ENCODE measurements at regions not wholly inside any gene's neighbourhood (a gene's known extent, or its start where the extent isn't known, plus 50 kb on each side); places are given as distances from the start of the nearest gene placed in this dataset.

- Mint-ChIP-seq H3K27ac (no peak overlapping the region), H3K27me3 (no peaks in the 10 kb centered on the region), H3K9me3 (no peaks in the 10 kb centered on the region), H3K4me1 (no peaks in the 10 kb centered on the region), H3K4me3 (no peak overlapping the region), H3K36me3 (ENCODE audit: low read depth) (no peaks in the 10 kb centered on the region)
- CTCF ChIA-PET, result interaction anchor here (0.7 kb wide), 1 partner anchor 218 kb away, joined by 3 read pairs; no protein-coding TSS in a partner anchor
- no peak for DNase-seq
- POLR2A ChIA-PET, result no interaction called here
These were observed 242.4 kb upstream of the PCSK5 start for GRCh38 chr9:75648034-75648433.

DNA sequence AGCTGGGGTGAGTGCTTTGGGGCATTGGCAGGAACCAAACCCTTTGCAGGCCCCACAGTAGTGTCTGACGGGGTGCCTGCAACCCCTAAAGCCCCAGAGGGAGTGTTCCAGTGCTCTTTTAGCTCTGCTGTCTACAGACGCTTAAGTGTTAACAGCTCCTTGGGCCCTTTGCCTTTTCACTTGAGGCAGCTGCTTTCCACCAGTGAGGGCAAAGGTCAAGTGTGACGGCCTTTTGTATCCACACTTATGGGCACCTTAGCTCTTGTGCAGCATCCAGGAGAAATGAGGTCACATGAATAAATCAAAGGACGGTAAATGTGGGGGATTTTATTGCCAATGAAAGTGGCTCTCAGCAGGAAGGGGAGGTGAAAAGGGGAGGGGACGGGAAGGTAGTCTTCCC, 241.4 kb upstream of the PCSK5 start:
- H3K9me3 Mint-ChIP-seq, result no peaks in the 10 kb centered on the region

DNA sequence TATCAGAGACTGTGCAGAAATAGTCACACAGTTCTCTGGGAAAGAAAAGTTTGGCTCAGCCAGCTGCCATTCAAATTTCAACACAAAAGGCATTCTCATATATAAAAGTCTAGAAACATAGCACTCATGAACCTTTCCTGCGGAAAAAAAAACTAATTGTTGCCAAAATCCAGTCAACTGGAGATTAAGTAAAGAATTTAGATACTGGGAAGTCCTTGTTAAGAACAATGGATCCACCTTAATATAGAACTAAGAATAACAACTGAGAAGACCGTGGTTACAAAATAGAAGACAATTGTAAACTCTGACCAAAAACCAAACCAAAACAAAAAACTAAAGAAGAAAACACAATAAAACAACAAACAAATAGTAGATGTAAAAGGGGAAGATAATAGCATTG, 238.8 kb upstream of the PCSK5 start:
- no peak for DNase-seq
- Mint-ChIP-seq H3K4me1 (no peaks in the 10 kb centered on the region), H3K4me3 (no peak overlapping the region), H3K27me3 (no peaks in the 10 kb centered on the region), H3K27ac (no peak overlapping the region), H3K9me3 (no peaks in the 10 kb centered on the region), H3K36me3 (ENCODE audit: low read depth) (no peaks in the 10 kb centered on the region)
- ChIA-PET POLR2A (no interaction called here), CTCF (no interaction called here)

More for the DNA sequence above, 241.4 kb upstream of the PCSK5 start:
- Mint-ChIP-seq H3K27ac (no peak overlapping the region), H3K4me3 (no peak overlapping the region), H3K36me3 (ENCODE audit: low read depth) (no peaks in the 10 kb centered on the region), H3K4me1 (no peaks in the 10 kb centered on the region), H3K27me3 (no peaks in the 10 kb centered on the region)
- CTCF ChIA-PET, result no interaction called here
- POLR2A ChIA-PET, result no interaction called here
- DNase-seq, result no peak

DNA sequence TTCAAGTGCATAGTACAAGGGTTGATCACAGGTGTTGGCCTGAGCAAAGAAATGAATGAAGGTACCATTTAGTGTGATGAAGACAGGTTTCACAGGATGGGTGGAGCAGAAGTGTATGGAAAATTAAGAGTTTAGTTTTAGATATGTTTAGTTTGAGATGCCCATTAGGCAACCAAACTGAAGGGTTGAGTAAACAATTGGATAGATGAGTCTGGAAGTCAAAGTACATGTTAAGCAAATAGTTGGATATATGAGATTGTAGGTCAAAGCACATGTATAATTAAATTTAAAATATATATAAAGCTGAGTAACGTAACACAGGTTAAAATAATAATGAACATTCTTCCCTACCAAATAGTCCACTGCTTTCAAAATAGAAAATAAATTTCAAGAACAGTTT, 237.1 kb upstream of the PCSK5 start:
- no peaks in the 10 kb centered on the region for H3K9me3 Mint-ChIP-seq
- CTCF ChIA-PET, result no interaction called here
- no peaks in the 10 kb centered on the region for H3K4me1 Mint-ChIP-seq
- H3K27ac Mint-ChIP-seq, result no peak overlapping the region
- no peak for DNase-seq
- POLR2A ChIA-PET, result no interaction called here
- H3K36me3 Mint-ChIP-seq (ENCODE audit: low read depth), result no peaks in the 10 kb centered on the region
- H3K27me3 Mint-ChIP-seq, result no peaks in the 10 kb centered on the region
- no peak overlapping the region for H3K4me3 Mint-ChIP-seq

DNA sequence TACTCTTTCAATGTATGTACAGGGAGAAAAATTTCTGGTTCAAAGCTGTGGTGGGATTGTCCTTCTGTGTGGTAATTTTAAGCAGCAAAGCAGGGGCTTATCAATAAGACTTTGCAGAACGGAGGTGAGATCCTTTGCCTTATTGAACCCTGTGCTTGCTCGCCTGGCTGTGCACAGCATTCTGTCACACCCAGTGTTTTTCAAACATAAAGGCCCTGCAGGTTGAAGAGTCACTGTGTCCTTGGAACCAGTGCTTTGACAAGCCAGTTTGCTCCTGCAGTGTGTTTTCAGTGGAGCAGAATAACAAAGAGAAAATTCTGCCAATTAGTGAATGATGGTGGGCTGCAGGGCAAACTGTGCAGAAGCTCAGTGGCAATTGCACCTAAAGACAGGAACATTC, 236.7 kb upstream of the PCSK5 start:
- DNase-seq, result no peak
- CTCF ChIA-PET, result no interaction called here
- no peaks in the 10 kb centered on the region for H3K9me3 Mint-ChIP-seq

GRCh38 chr9:75657015-75657414, 233.5 kb upstream of the PCSK5 start:
- H3K27ac Mint-ChIP-seq, result no peak overlapping the region
- H3K27me3 Mint-ChIP-seq, result no peaks in the 10 kb centered on the region
- CTCF ChIA-PET, result no interaction called here
- no peak overlapping the region for H3K4me3 Mint-ChIP-seq
- H3K4me1 Mint-ChIP-seq, result no peaks in the 10 kb centered on the region
- no peaks in the 10 kb centered on the region for H3K9me3 Mint-ChIP-seq
- H3K36me3 Mint-ChIP-seq (ENCODE audit: low read depth), result no peaks in the 10 kb centered on the region
- POLR2A ChIA-PET, result no interaction called here
- DNase-seq, result no peak

More for the DNA sequence above, 236.7 kb upstream of the PCSK5 start:
- H3K4me3 Mint-ChIP-seq, result no peak overlapping the region
- POLR2A ChIA-PET, result no interaction called here
- H3K4me1 Mint-ChIP-seq, result no peaks in the 10 kb centered on the region
- H3K27ac Mint-ChIP-seq, result no peak overlapping the region
- H3K36me3 Mint-ChIP-seq (ENCODE audit: low read depth), result no peaks in the 10 kb centered on the region
- no peaks in the 10 kb centered on the region for H3K27me3 Mint-ChIP-seq

GRCh38 chr9:75658301-75658905, 232.1 kb upstream of the PCSK5 start:
- Mint-ChIP-seq H3K36me3 (ENCODE audit: low read depth) (no peaks in the 10 kb centered on the region), H3K9me3 (no peaks in the 10 kb centered on the region), H3K27ac (no peak overlapping the region), H3K4me1 (no peaks in the 10 kb centered on the region), H3K27me3 (no peaks in the 10 kb centered on the region), H3K4me3 (no peak overlapping the region)
- ChIA-PET CTCF (no interaction called here), POLR2A (no interaction called here)
- DNase-seq, result no peak

GRCh38 chr9:75664597-75664996, 225.9 kb upstream of the PCSK5 start:
- Mint-ChIP-seq H3K4me1 (no peaks in the 10 kb centered on the region), H3K27me3 (no peaks in the 10 kb centered on the region), H3K9me3 (peaks cover 2% of the 10 kb centered on the region), H3K4me3 (no peak overlapping the region), H3K36me3 (ENCODE audit: low read depth) (no peaks in the 10 kb centered on the region), H3K27ac (no peak overlapping the region)
- no peak for DNase-seq
- POLR2A ChIA-PET, result no interaction called here
- CTCF ChIA-PET, result no interaction called here

DNA sequence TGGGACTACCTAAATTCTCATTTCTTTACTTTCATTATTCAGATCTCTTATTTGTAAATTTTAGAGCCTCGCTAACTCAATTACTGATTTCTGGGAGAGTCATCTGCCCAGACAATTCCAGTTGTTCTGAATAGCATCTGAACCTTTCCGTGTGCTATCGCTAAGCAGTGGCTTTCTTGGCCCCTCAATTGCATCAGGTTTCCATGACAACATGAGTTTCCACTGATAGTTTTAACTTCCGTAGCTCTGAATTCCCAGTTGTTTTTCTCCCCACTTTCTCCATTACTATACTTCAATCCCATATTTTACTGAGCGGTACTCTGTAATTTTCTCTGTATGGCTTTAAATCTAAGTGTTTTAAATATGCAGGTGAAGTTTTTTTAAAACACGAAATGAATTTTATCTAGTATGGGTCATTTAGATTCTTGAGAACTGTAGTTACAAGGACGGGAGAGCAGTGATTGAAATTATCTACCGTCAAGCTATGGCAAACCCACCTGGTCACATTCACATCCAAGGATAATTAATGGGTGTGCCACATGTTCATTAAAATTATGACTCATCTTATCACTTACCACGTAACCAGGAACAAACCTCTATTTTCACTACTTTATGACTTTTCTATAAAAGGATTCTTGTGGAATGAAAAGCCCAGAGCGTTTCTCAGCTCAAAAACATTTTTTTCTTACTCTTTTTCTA, 223.5 kb upstream of the PCSK5 start:
- no peaks in the 10 kb centered on the region for H3K36me3 Mint-ChIP-seq (ENCODE audit: low read depth)
- H3K4me3 Mint-ChIP-seq, result no peak overlapping the region
- CTCF ChIA-PET, result no interaction called here
- H3K4me1 Mint-ChIP-seq, result no peaks in the 10 kb centered on the region
- H3K9me3 Mint-ChIP-seq, result peaks cover 2% of the 10 kb centered on the region
- POLR2A ChIA-PET, result no interaction called here
- H3K27me3 Mint-ChIP-seq, result no peaks in the 10 kb centered on the region
- DNase-seq, result no peak
- H3K27ac Mint-ChIP-seq, result no peak overlapping the region

- Mint-ChIP-seq H3K9me3 (peaks cover 2% of the 10 kb centered on the region), H3K4me3 (no peak overlapping the region), H3K36me3 (ENCODE audit: low read depth) (no peaks in the 10 kb centered on the region), H3K4me1 (no peaks in the 10 kb centered on the region), H3K27ac (no peak overlapping the region), H3K27me3 (no peaks in the 10 kb centered on the region)
- ChIA-PET CTCF (no interaction called here), POLR2A (no interaction called here)
- no peak for DNase-seq
These were observed 220.8 kb upstream of the PCSK5 start for GRCh38 chr9:75669721-75670120.

DNA sequence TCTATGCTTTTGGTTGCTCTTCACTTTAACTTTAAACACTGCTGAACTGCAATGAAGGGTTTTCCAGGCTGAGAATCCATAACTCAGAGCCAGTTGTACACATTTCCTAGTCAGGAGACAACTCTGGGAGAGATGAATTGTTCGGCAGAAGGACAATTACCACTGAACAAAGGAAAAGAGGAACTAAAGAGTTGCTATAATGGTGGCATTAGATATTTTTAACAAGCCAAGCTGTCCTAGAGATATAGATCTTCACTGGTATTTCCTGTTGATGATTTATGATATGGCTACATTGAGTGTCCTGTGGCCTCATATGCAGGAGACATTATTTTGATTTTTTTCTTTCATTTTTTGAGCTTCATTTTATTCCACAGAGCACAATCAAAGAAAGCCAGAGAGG, 219.1 kb upstream of the PCSK5 start:
- DNase-seq, result no peak
- Mint-ChIP-seq H3K27ac (no peak overlapping the region), H3K27me3 (no peaks in the 10 kb centered on the region), H3K4me1 (no peaks in the 10 kb centered on the region), H3K9me3 (peaks cover 2% of the 10 kb centered on the region), H3K4me3 (no peak overlapping the region), H3K36me3 (ENCODE audit: low read depth) (no peaks in the 10 kb centered on the region)
- POLR2A ChIA-PET, result no interaction called here
- CTCF ChIA-PET, result no interaction called here

DNA sequence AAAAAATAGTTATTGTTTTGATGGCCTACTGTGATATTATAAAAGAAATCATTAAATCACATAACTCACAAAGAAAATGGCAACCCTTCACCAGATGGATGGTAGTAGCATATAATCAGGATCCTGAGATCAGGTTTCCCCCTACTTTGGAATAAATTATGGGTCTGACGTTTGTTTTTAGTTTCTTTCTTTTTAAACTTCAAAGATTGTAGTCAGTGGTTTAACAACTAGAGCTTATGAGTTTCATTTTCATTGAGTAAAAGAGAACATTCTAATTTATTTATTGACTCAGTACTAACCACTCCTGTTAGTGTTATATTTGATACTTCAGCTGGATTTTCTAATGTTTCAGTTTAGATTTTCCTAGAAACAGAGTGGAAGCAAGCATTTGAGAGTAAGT, 218.0 kb upstream of the PCSK5 start:
- ChIA-PET CTCF (no interaction called here), POLR2A (no interaction called here)
- no peak for DNase-seq
- H3K4me1 Mint-ChIP-seq, result no peaks in the 10 kb centered on the region
- H3K36me3 Mint-ChIP-seq (ENCODE audit: low read depth), result no peaks in the 10 kb centered on the region
- H3K9me3 Mint-ChIP-seq, result peaks cover 2% of the 10 kb centered on the region
- H3K4me3 Mint-ChIP-seq, result no peak overlapping the region
- no peak overlapping the region for H3K27ac Mint-ChIP-seq
- H3K27me3 Mint-ChIP-seq, result no peaks in the 10 kb centered on the region

GRCh38 chr9:75683591-75683990, 206.9 kb upstream of the PCSK5 start:
- POLR2A ChIA-PET, result no interaction called here
- DNase-seq, result no peak
- CTCF ChIA-PET, result no interaction called here
- no peak overlapping the region for H3K27ac Mint-ChIP-seq
- no peaks in the 10 kb centered on the region for H3K36me3 Mint-ChIP-seq (ENCODE audit: low read depth)
- no peaks in the 10 kb centered on the region for H3K27me3 Mint-ChIP-seq
- H3K9me3 Mint-ChIP-seq, result no peaks in the 10 kb centered on the region
- H3K4me3 Mint-ChIP-seq, result no peak overlapping the region
- H3K4me1 Mint-ChIP-seq, result no peaks in the 10 kb centered on the region

GRCh38 chr9:75685062-75685461, 205.4 kb upstream of the PCSK5 start:
- Mint-ChIP-seq H3K27me3 (no peaks in the 10 kb centered on the region), H3K36me3 (ENCODE audit: low read depth) (no peaks in the 10 kb centered on the region), H3K27ac (no peak overlapping the region), H3K9me3 (no peaks in the 10 kb centered on the region), H3K4me1 (no peaks in the 10 kb centered on the region), H3K4me3 (no peak overlapping the region)
- CTCF ChIA-PET, result no interaction called here
- DNase-seq, result no peak
- POLR2A ChIA-PET, result no interaction called here

All from activated CD4-positive, alpha-beta memory T cell treated with anti-CD3 and anti-CD28 coated beads, Interleukin-2, amount 10 ng/mL, durations not matched to agents 7 days and 5 days (primary cell).